GM18502 (cell line): ENCODE measurements at regions not wholly inside any gene's neighbourhood (a gene's known extent, or its start where the extent isn't known, plus 50 kb on each side); places are given as distances from the start of the nearest gene placed in this dataset.

Experiments used
- ATAC-seq: cut with Tn5 transposase; IDR thresholded peaks from one replicate; pipeline ENCODE4 v1.9.1; 2021; ENCODE audit warnings: mild to moderate bottlenecking; ENCODE audit not compliant: unreplicated experiment, poor library complexity

- ATAC-seq, result no peak
Measured at GRCh38 chr4:138034871-138035270, 207.3 kb downstream of the SLC7A11 start.

- ATAC-seq, result no peak
Measured at GRCh38 chr4:138032222-138032621, 209.9 kb downstream of the SLC7A11 start.

DNA sequence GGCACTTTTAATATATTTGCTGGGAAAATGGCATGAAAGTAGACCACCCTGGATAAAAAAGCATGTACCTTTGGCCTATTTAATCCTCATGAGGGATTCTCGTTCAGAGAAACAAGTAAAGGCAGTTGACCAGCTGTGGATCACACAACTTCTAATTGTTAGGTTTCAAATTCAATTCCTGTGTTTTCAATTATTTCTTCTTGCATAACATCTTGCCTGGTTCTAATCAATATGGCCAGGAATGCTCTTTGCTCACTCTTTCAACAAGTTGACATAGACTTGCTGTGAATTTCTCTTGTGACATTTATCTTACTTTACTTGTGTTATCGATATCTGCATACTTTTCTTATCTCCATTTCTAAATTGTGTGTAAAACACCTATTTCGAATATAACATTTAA is 211.8 kb downstream of the SLC7A11 start:
- no peak for ATAC-seq

GRCh38 chr4:138028923-138029322 is 213.2 kb downstream of the SLC7A11 start:
- ATAC-seq, result no peak

DNA sequence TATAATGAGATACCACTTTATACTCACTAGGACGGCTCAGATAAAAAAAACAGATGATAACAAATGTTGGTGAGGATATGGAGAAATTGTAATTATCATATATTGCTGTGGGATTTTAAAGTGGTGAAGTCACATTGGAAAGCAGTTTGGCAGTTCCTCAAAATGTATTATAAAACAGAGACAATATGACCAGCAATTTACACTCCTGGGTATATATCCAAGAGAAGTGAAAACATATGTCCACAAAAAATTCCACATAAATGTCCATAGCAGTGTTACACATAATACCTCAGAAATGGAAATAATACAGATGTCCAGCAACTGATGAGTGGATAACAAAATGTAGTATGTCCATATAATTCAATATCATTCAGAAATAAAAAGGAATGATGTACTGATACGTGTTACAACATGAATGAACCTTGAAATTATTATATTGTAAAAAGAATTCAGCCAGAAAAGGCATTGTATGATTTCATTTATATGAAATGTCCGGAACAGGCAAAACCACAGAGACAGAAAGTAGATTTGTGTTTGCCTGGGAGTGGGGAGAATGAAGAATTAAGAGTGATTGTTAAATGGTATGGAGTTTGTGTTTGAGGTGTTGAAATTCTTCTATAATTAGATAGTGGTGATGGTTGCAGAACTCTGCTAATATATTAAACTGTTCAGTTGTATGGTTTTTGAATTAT is 220.9 kb downstream of the SLC7A11 start:
- no peak for ATAC-seq

DNA sequence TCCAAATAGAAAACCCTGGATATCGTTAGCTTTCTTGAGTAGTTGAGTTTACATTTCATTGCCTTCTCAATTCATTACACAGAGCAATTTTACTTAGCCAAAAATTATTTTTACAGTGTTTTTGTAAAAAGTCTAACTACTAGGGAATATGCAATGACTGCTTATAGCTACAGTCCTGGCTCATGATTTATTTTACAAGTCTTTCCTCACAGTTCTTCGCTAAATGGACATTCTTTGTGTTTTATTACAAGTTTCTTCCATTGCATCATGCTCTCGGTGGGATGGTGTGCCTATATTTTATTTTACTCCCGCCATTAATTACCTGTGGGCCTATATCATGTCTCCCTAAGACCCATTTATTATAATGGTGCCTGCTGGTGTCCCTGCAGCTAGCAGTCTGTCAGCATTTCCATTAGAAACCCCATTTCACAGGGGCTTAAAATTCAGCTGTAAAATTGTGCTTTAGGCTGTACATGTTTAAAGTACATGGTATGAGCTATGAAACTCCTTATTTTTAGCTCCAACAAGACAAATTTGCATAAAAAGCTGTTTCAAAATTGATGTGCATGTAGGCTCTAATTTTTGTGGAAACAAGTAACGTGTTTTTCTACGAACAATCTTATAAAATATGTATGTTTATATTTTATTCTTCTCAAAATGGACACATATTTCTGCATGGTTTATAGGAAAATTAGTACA is 227.4 kb downstream of the SLC7A11 start:
- peak; percentile 50 for ATAC-seq

DNA sequence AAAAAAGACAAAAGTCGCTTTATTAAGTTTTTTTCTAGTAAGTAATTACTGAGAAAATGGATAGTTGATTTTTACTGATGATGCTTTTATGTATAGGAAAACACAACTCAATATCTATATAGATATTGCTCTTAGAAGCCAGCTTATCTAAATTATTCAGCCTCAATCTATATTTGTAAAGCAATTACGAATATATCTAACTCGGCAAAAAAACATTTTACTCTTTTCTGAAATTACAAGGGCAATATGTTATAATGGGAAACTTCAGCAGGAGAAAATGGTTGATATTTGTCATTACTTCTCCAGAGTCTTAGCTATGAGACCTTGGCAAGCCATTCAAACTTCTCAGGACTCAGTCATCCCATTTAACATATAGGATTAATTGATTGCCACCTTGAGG is 228.5 kb downstream of the SLC7A11 start:
- no peak for ATAC-seq

DNA sequence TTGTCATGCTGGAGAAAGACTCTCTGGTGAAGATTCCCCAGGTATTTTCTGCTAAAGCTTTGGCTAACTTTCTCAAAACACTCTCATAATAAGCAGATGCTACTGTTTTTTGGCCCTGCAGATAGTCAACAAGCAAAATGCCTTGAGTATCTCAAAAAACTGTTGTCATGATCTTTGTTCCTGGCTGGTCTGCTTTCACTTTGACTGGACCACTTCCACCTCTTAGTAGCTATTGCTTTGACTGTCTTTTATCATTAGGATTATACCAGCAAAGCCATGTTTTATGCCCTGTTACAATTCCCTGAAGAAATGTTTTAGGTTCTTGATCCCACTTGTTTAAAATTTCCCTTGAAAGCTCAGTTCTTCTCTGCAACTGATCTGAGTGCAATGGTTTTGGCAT is 231.5 kb downstream of the SLC7A11 start:
- ATAC-seq, result peak; percentile 94

DNA sequence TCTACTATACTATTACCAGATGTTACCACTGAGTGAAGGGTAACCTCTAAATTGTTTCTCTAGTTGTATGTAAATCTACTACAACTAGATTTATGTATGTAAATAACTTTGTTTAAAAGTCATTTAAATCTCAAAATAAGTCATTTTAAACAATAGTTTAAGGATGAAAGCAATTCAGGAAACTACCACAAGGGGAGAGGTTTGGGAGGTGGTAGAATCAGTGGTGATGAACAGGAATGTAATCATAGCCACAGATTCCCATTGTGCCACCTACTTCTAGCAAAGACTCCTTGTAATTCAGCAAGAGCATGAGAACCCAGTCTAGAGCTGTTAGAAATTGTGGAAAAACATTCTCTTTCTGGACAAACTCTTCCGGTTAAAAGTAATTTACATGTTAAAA is 234.6 kb downstream of the SLC7A11 start:
- no peak for ATAC-seq

DNA sequence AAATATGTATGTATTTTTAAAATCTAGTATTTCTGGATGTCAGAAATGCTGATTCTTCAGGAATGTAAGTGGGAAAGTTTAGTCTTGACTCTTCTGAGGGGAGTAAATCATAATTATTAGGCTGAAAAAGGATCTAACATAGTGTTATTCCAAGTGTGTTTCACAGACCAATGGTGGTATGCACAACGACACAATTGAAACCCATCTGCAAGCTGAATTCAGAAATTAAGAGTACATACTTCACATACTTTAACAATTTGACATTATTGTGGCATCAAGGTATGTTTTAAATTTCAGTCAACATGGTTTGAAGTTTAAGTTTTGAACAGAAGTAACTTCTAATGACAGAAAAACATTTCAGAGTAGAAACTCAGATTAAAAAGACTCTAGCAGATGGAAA is 236.7 kb downstream of the SLC7A11 start:
- no peak for ATAC-seq

- ATAC-seq, result peak; percentile 99
Measured at GRCh38 chr4:138003248-138003647, 238.9 kb downstream of the SLC7A11 start.

GRCh38 chr4:137998666-137999429 is 243.3 kb downstream of the SLC7A11 start:
- ATAC-seq, result no peak

DNA sequence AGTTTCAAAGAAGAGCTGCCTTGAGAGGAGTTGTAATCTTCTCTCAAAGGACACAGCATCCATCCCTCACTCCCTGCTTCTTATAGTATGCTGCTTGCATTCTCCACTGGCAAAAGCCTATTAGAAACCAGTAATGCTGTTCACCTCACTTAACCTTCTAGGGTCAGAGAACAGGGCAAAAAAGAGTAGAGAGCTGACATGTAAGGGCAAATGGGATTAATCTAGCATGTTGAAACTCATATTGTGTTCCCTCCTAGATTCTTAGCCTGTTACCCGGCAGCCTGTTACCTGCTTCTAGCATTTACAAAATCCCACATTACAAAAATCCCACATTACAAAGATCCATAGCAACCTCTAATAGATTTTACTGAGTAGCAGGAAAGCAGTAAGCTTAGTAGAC is 244.7 kb downstream of the SLC7A11 start:
- ATAC-seq, result no peak

DNA sequence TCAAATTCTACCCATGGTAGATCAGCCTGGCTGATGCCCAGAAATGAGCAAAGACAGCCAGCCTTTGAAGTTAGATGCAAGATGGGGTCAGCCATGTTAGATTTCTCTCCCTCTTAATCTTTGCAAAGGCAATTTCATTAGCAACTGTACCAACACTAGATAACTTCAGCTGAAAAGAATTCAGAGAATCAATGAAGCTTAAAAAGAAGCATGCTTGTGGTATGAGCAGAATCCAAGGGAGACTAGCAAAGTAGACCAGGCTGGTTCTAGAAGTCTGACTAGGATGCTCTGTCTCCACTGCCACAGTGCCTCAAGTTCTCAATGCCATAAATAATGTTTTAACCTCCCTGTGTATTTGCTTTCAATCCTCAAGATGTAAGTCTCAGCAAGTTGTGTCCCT is 247.3 kb downstream of the SLC7A11 start:
- ATAC-seq, result no peak

DNA sequence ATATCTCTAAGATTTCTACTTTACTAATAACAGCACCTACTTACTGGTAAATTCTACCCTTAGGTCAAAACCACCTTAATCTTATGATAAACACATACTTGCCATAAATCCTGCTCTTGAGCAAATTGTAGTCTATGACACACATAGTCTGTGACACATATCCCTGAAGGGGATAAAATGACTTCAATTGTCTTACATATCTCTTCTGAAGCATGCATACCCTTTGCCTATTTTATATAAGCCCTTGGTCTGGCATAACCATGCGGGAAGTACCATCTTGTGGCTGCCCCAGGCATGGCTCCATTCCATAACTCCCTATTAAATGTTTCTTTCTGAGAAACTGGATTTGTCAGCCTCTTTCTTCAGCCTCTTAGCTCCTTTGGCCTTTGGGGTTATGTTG is 248.9 kb downstream of the SLC7A11 start:
- no peak for ATAC-seq

GRCh38 chr4:137981277-137981676 is 260.9 kb downstream of the SLC7A11 start:
- no peak for ATAC-seq

DNA sequence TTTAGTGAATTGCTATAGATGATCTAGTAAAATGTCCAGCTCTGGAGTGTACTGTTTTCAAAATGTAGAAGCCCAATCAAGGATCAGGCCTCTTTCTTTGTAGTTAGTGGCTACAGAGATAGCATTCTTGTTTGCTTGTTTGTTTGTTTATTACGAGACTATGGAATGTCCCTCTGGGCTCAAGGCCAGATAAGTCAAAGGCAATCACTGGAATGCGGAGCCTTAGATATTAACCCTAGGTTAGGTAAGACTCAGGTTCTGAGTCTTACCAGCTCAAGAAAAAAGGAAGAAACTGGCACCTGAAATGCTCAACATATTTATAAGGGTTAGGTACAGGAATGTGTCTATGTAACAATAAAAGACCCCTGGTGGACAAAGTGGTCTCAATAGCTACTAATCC is 261.5 kb downstream of the SLC7A11 start:
- no peak for ATAC-seq

GRCh38 chr4:137979938-137980337 is 262.2 kb downstream of the SLC7A11 start:
- no peak for ATAC-seq

DNA sequence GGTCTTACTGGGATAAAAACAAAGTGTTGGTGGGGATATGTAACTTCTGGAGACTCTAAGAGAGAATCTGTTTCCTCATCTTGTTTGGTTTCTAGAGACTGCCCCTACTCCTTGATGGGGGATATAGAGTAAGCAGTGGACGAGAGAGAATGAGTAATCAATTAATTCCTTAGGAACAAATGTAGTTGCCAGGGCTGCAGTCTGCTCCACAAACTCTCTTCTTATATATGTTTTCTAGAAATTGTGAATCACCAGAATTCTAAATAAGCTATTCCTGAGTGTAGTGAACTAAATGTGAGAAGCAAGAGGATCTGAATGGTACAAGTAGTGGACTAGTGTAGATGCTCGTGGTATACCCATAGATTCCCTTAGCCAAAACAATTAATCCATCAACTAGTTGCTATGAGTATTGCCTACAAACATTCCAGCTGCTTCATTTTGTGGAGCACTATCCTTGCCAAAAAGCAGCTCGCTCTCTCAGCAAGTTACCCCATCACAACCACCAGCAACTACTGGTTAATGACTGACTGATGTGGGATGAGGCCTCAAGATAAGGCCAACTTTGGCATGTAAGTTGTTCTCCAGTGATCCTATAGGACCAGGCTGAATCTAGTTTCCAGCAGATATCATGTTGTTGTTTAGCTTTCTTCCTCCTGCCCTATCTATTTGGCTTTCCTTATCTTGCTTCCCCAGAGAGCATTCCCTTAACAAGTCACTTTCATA is 273.0 kb downstream of the SLC7A11 start:
- ATAC-seq, result no peak

GRCh38 chr4:137967480-137968190 is 274.5 kb downstream of the SLC7A11 start:
- no peak for ATAC-seq
